Endothelial cell (in vitro differentiated cells): ENCODE measurements at regions not wholly inside any gene's neighbourhood (a gene's known extent, or its start where the extent isn't known, plus 50 kb on each side); places are given as distances from the start of the nearest gene placed in this dataset.

ENCODE experiments used
- DNase-seq: peaks from one replicate; pipeline ENCODE4 v3.0.0; 2021; ENCODE audit warnings: low spot score
- H3K27ac Mint-ChIP-seq: one replicate; pipeline ENCODE4 v1.8.0; 2021; ENCODE audit warnings: mixed read lengths, inconsistent platforms; ENCODE audit not compliant: unreplicated experiment
- H3K27me3 Mint-ChIP-seq: one replicate; pipeline ENCODE4 v1.8.0; 2021; ENCODE audit warnings: mild to moderate bottlenecking, moderate library complexity, mixed read lengths, inconsistent platforms; ENCODE audit not compliant: unreplicated experiment
- H3K36me3 Mint-ChIP-seq: one replicate; pipeline ENCODE4 v1.8.0; 2021; ENCODE audit warnings: mild to moderate bottlenecking, low read depth, mixed read lengths, inconsistent platforms; ENCODE audit not compliant: unreplicated experiment
- H3K4me1 Mint-ChIP-seq: one replicate; pipeline ENCODE4 v1.8.0; 2021; ENCODE audit warnings: mild to moderate bottlenecking, mixed read lengths, inconsistent platforms; ENCODE audit not compliant: unreplicated experiment
- H3K4me3 Mint-ChIP-seq: one replicate; pipeline ENCODE4 v1.8.0; 2021; ENCODE audit warnings: mild to moderate bottlenecking, mixed read lengths, inconsistent platforms; ENCODE audit not compliant: unreplicated experiment
- H3K9me3 Mint-ChIP-seq: one replicate; pipeline ENCODE4 v1.8.0; 2021; ENCODE audit warnings: mixed read lengths, inconsistent platforms; ENCODE audit not compliant: unreplicated experiment
- CTCF ChIP-seq: fragments of 200-600 bp; sonication (generic); IDR thresholded peaks from one replicate; pipeline ENCODE4 v1.5.0; 2021; ENCODE audit warnings: antibody characterized with exemption; ENCODE audit not compliant: unreplicated experiment

- H3K4me1 Mint-ChIP-seq, result no peaks in the 10 kb centered on the region
- no peaks in the 10 kb centered on the region for H3K36me3 Mint-ChIP-seq
- TF ChIP-seq CTCF, result no peak
- H3K9me3 Mint-ChIP-seq, result no peaks in the 10 kb centered on the region
- H3K27me3 Mint-ChIP-seq, result no peaks in the 10 kb centered on the region
- DNase-seq, result no peak
- no peak overlapping the region for H3K4me3 Mint-ChIP-seq
- no peak overlapping the region for H3K27ac Mint-ChIP-seq
Observed at GRCh38 chr9:119060629-119061385, 308.4 kb downstream of the BRINP1 start.

GRCh38 chr9:119071636-119072035 is 297.6 kb downstream of the BRINP1 start:
- no peak for DNase-seq
- Mint-ChIP-seq H3K4me1 (no peaks in the 10 kb centered on the region), H3K27ac (no peak overlapping the region), H3K9me3 (no peaks in the 10 kb centered on the region), H3K4me3 (no peak overlapping the region), H3K36me3 (no peaks in the 10 kb centered on the region), H3K27me3 (no peaks in the 10 kb centered on the region)
- no peak for TF ChIP-seq CTCF

GRCh38 chr9:119074017-119074416 is 295.2 kb downstream of the BRINP1 start:
- Mint-ChIP-seq H3K4me3 (no peak overlapping the region), H3K4me1 (no peaks in the 10 kb centered on the region), H3K27ac (no peak overlapping the region), H3K9me3 (no peaks in the 10 kb centered on the region), H3K27me3 (peaks cover 2% of the 10 kb centered on the region), H3K36me3 (no peaks in the 10 kb centered on the region)
- no peak for TF ChIP-seq CTCF
- DNase-seq, result no peak

- Mint-ChIP-seq H3K36me3 (no peaks in the 10 kb centered on the region), H3K4me1 (no peaks in the 10 kb centered on the region), H3K9me3 (no peaks in the 10 kb centered on the region), H3K27ac (no peak overlapping the region), H3K4me3 (no peak overlapping the region), H3K27me3 (peaks cover 2% of the 10 kb centered on the region)
- TF ChIP-seq CTCF, result no peak
- no peak for DNase-seq
Observed at GRCh38 chr9:119078015-119078414, 291.2 kb downstream of the BRINP1 start.

GRCh38 chr9:119083673-119084072 is 285.6 kb downstream of the BRINP1 start:
- Mint-ChIP-seq H3K36me3 (no peaks in the 10 kb centered on the region), H3K9me3 (no peaks in the 10 kb centered on the region), H3K27ac (no peak overlapping the region), H3K4me3 (no peak overlapping the region), H3K4me1 (peaks cover 4% of the 10 kb centered on the region), H3K27me3 (no peaks in the 10 kb centered on the region)
- no peak for DNase-seq
- TF ChIP-seq CTCF, result no peak
